GM12878 (cell line): ENCODE measurements at regions not wholly inside any gene's neighbourhood (a gene's known extent, or its start where the extent isn't known, plus 50 kb on each side); places are given as distances from the start of the nearest gene placed in this dataset.

Source experiments
- ATAC-seq: fragments of 200-7000 bp; cut with Tn5 transposase; 3 replicates; pipeline ENCODE4 v1.9.1; 2020; ENCODE audit warnings: mild to moderate bottlenecking, moderate library complexity
- BruUV-seq: library from RNA; stranded (reverse); fragments of 400-500 nt; replicated peaks from 2 replicates; lab custom pipeline; 2021; lab: Mats Ljungman, UMichigan
- CTCF ChIA-PET: fragments of 300-600 bp; sonication (Branson Sonifier 250); formaldehyde crosslinking; extraction: SDS; loops from one replicate; lab custom pipeline; 2021; ENCODE audit warnings: inconsistent platforms; lab: Yijun Ruan, JAX
- POLR2A ChIA-PET: fragments of 350-600 bp; formaldehyde crosslinking; extraction: SDS; loops from one replicate; lab custom pipeline; 2021; ENCODE audit warnings: inconsistent platforms; lab: Charles Lee
- RAD21 ChIA-PET: fragments of 300-600 bp; sonication (Branson Sonifier 250); formaldehyde crosslinking; loops from one replicate; lab custom pipeline; 2023; ENCODE audit warnings: antibody characterized with exemption; ENCODE audit not compliant: unreplicated experiment; lab: Charles Lee
- SMC1A ChIA-PET: fragments of 300-600 bp; sonication (Branson Sonifier 250); formaldehyde crosslinking; loops from one replicate; lab custom pipeline; 2023; ENCODE audit not compliant: unreplicated experiment, uncharacterized antibody; lab: Charles Lee
- DNase-seq: peaks from one replicate; pipeline ENCODE4 v3.0.0-alpha.2; 2011; ENCODE audit warnings: low read depth, low spot score
- FAIRE-seq: peaks from 3 replicates; lab custom pipeline; 2011; peaks lifted over from hg19 to GRCh38; lab: Jason Lieb, UNC
- H2AFZ ChIP-seq: 2 replicates; pipeline ENCODE4 v1.6.0; 2011; ENCODE audit warnings: low read depth, low read length, control low read depth; ENCODE audit not compliant: control insufficient read depth
- H3K27ac ChIP-seq: 2 replicates; pipeline ENCODE4 v1.5.1; 2011; ENCODE audit warnings: control low read depth; ENCODE audit not compliant: control insufficient read depth, insufficient read depth
- H3K27me3 ChIP-seq, 2 experiments: replicated peaks in 1 of 2; 2 replicates each; pipeline versions ENCODE4 v1.6.0 to v1.6.1; 2011; ENCODE audit warnings: low read length in 1 of 2; ENCODE audit not compliant: control insufficient read depth in 2 of 2, insufficient read depth in 2 of 2
- H3K36me3 ChIP-seq, 2 experiments: 2 replicates each; pipeline ENCODE4 v1.5.1; 2011; ENCODE audit warnings: low read length in 1 of 2; ENCODE audit not compliant: control insufficient read depth in 2 of 2, insufficient read depth in 2 of 2
- H3K4me1 ChIP-seq: 2 replicates; pipeline ENCODE4 v1.6.1; 2011; ENCODE audit warnings: mild to moderate bottlenecking, low read length, moderate library complexity, mixed read lengths; ENCODE audit not compliant: control insufficient read depth, insufficient read depth
- H3K4me2 ChIP-seq: 2 replicates; pipeline ENCODE4 v1.6.0; 2011; ENCODE audit warnings: control low read depth; ENCODE audit not compliant: control insufficient read depth, insufficient read depth
- H3K4me3 ChIP-seq: fragments of 200-600 bp; sonication (generic); 2 replicates; pipeline ENCODE4 v1.5.1; 2016
- H3K79me2 ChIP-seq: 2 replicates; pipeline ENCODE4 v1.6.0; 2011; ENCODE audit warnings: low read length; ENCODE audit not compliant: control insufficient read depth, insufficient read depth
- H3K9ac ChIP-seq: 2 replicates; pipeline ENCODE4 v1.8.0; 2011; ENCODE audit warnings: low read length, control low read depth, mixed read lengths; ENCODE audit not compliant: control insufficient read depth, insufficient read depth
- H3K9me3 ChIP-seq: replicated peaks from 3 replicates; pipeline ENCODE4 v1.5.1; 2011; ENCODE audit warnings: mild to moderate bottlenecking, low read length; ENCODE audit not compliant: control insufficient read depth, insufficient read depth
- H4K20me1 ChIP-seq: 2 replicates; pipeline ENCODE4 v1.6.0; 2011; ENCODE audit not compliant: control insufficient read depth, insufficient read depth
- EED ChIP-seq: sonication (generic); IDR thresholded peaks from 2 replicates; pipeline ENCODE4 v1.6.1; 2016; ENCODE audit warnings: antibody characterized with exemption, low read depth
- ETV6 ChIP-seq, 2 experiments: fragments of 450-650 bp in 1 of 2; IDR thresholded peaks in 1 of 2; conservative IDR thresholded peaks in 1 of 2; 2 replicates each; pipeline ENCODE4 v1.6.1; 2014; ENCODE audit warnings: antibody characterized with exemption in 1 of 2, borderline replicate concordance in 1 of 2, low read depth in 1 of 2, mild to moderate bottlenecking in 1 of 2, moderate library complexity in 1 of 2
- MEF2A ChIP-seq: IDR thresholded peaks from 2 replicates; pipeline ENCODE4 v1.6.1; 2011; ENCODE audit warnings: low read depth, mild to moderate bottlenecking, low read length, moderate library complexity; ENCODE audit not compliant: insufficient read depth
- MYC ChIP-seq: IDR thresholded peaks from 2 replicates; pipeline ENCODE4 v1.6.1; 2011; ENCODE audit warnings: mild to moderate bottlenecking, low read length, moderate library complexity, inconsistent platforms; ENCODE audit not compliant: insufficient read depth, insufficient replicate concordance, insufficient read length, severe bottlenecking
- RFX5 ChIP-seq: IDR thresholded peaks from 2 replicates; pipeline ENCODE4 v1.6.1; 2011; ENCODE audit warnings: low read depth, low read length, improper control_type of control experiment
- RUNX3 ChIP-seq: IDR thresholded peaks from 2 replicates; pipeline ENCODE4 v1.6.1; 2012; ENCODE audit warnings: low read length, inconsistent platforms
- SMAD5 ChIP-seq: IDR thresholded peaks from 2 replicates; pipeline ENCODE4 v1.6.1; 2016; ENCODE audit warnings: antibody characterized with exemption, low read depth
- SP1 ChIP-seq: IDR thresholded peaks from one replicate; pipeline ENCODE4 v1.6.1; 2011; ENCODE audit warnings: low read depth, low read length
- TCF12 ChIP-seq: IDR thresholded peaks from 2 replicates; pipeline ENCODE4 v1.6.1; 2011; ENCODE audit warnings: low read depth, mild to moderate bottlenecking, low read length
- ZBED1 ChIP-seq: IDR thresholded peaks from 2 replicates; pipeline ENCODE4 v1.6.1; 2016; ENCODE audit warnings: borderline replicate concordance
- WGBS: methylation state at CpG from one replicate; pipeline ENCODE4 v1.1.6; 2016; ENCODE audit warnings: low lambda C conversion rate; ENCODE audit not compliant: insufficient replicate concordance, insufficient coverage; ENCODE audit errors: missing lambda C conversion rate; 5-methylcytosine and 5-hydroxymethylcytosine counted together
- in situ Hi-C: fragments of 300-500 bp; cut with MboI; formaldehyde crosslinking; loops from 9 replicates; pipeline ENCODE4 v1.14.3; 2018; ENCODE audit warnings: mixed read lengths
- intact Hi-C: fragments of 100-400 bp; cut with micrococcal nuclease; formaldehyde crosslinking; loops from one replicate; pipeline ENCODE4 v1.14.2; 2022; ENCODE audit not compliant: unreplicated experiment
- TF ChIP-seq, protein P1 (sequence below): IDR thresholded peaks from 2 replicates; pipeline ENCODE4 v1.6.1; 2011; ENCODE audit warnings: low read depth, low read length, improper control_type of control experiment, borderline replicate concordance
- TF ChIP-seq, protein P2 (sequence below): fragments of 450-650 bp; formaldehyde crosslinking; IDR thresholded peaks from 2 replicates; pipeline ENCODE4 v1.5.0; 2022; ENCODE audit warnings: mild to moderate bottlenecking, missing genetic modification characterization
- TF ChIP-seq, protein P3 (sequence below): fragments of 450-650 bp; IDR thresholded peaks from 2 replicates; pipeline ENCODE4 v1.6.1; 2014; ENCODE audit warnings: mild to moderate bottlenecking
- TF ChIP-seq, protein P4 (sequence below): IDR thresholded peaks from 2 replicates; pipeline ENCODE4 v1.6.1; 2012; ENCODE audit warnings: mild to moderate bottlenecking, low read depth, low read length

DNA sequence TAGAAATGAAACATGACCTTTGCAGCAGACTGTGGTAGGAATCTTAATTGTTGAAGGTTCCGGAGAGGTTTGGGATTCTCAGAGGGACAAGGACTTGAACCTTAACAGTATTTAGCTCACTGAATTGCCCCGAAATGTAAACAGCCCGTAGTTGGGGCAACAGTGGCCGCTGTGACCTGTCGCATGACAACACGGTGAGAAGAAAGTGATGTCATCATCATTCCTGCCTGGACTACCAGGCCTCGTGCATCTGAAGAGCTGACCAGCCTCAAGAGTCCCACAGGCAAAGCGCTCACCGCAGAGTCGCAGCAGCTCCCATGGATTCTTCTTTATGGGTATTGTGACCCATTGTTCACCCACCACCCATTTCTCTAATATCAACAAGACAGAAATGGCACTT, 250.6 kb downstream of the KLF6 start (continued):
- TF ChIP-seq MEF2A (no peak), ETV6 (conservative IDR thresholded peaks at IDR 0.05 in 1 of 2, IDR thresholded peaks at IDR 0.05 in 1 of 2; ENCODE audit: borderline replicate concordance in 1 of 2, low read depth in 1 of 2) (no peak), EED (no peak), RFX5 (no peak), ZBED1 (no peak)
- TF ChIP-seq, protein P1, sequence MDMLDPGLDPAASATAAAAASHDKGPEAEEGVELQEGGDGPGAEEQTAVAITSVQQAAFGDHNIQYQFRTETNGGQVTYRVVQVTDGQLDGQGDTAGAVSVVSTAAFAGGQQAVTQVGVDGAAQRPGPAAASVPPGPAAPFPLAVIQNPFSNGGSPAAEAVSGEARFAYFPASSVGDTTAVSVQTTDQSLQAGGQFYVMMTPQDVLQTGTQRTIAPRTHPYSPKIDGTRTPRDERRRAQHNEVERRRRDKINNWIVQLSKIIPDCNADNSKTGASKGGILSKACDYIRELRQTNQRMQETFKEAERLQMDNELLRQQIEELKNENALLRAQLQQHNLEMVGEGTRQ = no peak
- TF ChIP-seq, protein P2, sequence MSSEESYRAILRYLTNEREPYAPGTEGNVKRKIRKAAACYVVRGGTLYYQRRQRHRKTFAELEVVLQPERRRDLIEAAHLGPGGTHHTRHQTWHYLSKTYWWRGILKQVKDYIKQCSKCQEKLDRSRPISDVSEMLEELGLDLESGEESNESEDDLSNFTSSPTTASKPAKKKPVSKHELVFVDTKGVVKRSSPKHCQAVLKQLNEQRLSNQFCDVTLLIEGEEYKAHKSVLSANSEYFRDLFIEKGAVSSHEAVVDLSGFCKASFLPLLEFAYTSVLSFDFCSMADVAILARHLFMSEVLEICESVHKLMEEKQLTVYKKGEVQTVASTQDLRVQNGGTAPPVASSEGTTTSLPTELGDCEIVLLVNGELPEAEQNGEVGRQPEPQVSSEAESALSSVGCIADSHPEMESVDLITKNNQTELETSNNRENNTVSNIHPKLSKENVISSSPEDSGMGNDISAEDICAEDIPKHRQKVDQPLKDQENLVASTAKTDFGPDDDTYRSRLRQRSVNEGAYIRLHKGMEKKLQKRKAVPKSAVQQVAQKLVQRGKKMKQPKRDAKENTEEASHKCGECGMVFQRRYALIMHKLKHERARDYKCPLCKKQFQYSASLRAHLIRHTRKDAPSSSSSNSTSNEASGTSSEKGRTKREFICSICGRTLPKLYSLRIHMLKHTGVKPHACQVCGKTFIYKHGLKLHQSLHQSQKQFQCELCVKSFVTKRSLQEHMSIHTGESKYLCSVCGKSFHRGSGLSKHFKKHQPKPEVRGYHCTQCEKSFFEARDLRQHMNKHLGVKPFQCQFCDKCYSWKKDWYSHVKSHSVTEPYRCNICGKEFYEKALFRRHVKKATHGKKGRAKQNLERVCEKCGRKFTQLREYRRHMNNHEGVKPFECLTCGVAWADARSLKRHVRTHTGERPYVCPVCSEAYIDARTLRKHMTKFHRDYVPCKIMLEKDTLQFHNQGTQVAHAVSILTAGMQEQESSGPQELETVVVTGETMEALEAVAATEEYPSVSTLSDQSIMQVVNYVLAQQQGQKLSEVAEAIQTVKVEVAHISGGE (CRISPR knock-in tag) = no peak
- TF ChIP-seq, all 136 proteins: peak for 0

DNA sequence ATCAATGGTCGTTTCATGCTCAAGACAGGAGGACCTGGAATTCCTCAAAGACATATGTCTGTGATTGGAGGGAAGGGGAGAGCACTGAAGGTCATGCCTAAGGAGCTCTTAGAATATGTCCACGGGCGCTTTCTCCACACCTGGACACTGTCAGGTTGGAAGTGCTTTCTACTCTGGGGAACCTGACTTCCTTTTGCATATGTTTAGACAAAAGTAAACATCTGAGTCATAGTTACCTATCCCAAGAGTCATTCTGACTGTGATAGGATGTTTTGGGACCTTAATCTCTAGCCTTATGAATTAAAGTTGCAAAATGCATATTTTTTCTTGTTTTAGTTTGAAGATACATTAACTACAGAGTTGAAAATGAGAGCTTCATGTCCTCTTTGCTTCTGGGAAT, 251.7 kb downstream of the KLF6 start:
- ChIA-PET CTCF (no interaction called here), RAD21 (no interaction called here), POLR2A (no interaction called here), SMC1A (interaction anchor here (0.6 kb wide), 1 partner anchor 92 kb away, joined by 4 read pairs; no protein-coding TSS in a partner anchor)
- Histone ChIP-seq H3K9ac (no peak overlapping the region), H3K79me2 (no peaks in the 10 kb centered on the region), H3K36me3 (no peaks in the 10 kb centered on the region), H3K4me3 (no peak overlapping the region), H3K27me3 (no peaks in the 10 kb centered on the region; a peak in 2 of 4 replicates), H4K20me1 (no peaks in the 10 kb centered on the region), H3K4me2 (no peak overlapping the region), H3K27ac (no peak overlapping the region), H3K9me3 (no peaks in the 10 kb centered on the region), H3K4me1 (no peaks in the 10 kb centered on the region), H2AFZ (no peak overlapping the region)
- BruUV-seq = no TSS peak
- DNase-seq (no peak), FAIRE-seq (no peak), ATAC-seq (no peak)
- intact Hi-C loops (no loop called here), in situ Hi-C loops (no loop called here)
- 19% methylated on average over 3 of the region's 3 CpGs for WGBS
- TF ChIP-seq RUNX3 (no peak), SMAD5 (no peak), SP1 (no peak), TCF12 (no peak), MYC (no peak)
- TF ChIP-seq, protein P3, sequence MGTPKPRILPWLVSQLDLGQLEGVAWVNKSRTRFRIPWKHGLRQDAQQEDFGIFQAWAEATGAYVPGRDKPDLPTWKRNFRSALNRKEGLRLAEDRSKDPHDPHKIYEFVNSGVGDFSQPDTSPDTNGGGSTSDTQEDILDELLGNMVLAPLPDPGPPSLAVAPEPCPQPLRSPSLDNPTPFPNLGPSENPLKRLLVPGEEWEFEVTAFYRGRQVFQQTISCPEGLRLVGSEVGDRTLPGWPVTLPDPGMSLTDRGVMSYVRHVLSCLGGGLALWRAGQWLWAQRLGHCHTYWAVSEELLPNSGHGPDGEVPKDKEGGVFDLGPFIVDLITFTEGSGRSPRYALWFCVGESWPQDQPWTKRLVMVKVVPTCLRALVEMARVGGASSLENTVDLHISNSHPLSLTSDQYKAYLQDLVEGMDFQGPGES = no peak
- TF ChIP-seq, protein P4, sequence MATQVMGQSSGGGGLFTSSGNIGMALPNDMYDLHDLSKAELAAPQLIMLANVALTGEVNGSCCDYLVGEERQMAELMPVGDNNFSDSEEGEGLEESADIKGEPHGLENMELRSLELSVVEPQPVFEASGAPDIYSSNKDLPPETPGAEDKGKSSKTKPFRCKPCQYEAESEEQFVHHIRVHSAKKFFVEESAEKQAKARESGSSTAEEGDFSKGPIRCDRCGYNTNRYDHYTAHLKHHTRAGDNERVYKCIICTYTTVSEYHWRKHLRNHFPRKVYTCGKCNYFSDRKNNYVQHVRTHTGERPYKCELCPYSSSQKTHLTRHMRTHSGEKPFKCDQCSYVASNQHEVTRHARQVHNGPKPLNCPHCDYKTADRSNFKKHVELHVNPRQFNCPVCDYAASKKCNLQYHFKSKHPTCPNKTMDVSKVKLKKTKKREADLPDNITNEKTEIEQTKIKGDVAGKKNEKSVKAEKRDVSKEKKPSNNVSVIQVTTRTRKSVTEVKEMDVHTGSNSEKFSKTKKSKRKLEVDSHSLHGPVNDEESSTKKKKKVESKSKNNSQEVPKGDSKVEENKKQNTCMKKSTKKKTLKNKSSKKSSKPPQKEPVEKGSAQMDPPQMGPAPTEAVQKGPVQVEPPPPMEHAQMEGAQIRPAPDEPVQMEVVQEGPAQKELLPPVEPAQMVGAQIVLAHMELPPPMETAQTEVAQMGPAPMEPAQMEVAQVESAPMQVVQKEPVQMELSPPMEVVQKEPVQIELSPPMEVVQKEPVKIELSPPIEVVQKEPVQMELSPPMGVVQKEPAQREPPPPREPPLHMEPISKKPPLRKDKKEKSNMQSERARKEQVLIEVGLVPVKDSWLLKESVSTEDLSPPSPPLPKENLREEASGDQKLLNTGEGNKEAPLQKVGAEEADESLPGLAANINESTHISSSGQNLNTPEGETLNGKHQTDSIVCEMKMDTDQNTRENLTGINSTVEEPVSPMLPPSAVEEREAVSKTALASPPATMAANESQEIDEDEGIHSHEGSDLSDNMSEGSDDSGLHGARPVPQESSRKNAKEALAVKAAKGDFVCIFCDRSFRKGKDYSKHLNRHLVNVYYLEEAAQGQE = no peak
